DMS114 treated with DMSO at 0.1 percent for 48 hours (cell line): ENCODE measurements at regions not wholly inside any gene's neighbourhood (a gene's known extent, or its start where the extent isn't known, plus 50 kb on each side); places are given as distances from the start of the nearest gene placed in this dataset.

ENCODE experiments used
- DNase-seq: peaks from one replicate; lab custom pipeline; 2025; ENCODE audit not compliant: unreplicated experiment; lab: John Stamatoyannopoulos, UW

GRCh38 chr18:34591920-34592444 lies 118.1 kb upstream of the DTNA start:
- no peak for DNase-seq

GRCh38 chr18:34592481-34592880 lies 117.6 kb upstream of the DTNA start:
- no peak for DNase-seq

GRCh38 chr18:34592961-34593382 lies 117.1 kb upstream of the DTNA start:
- no peak for DNase-seq

GRCh38 chr18:34594266-34594665 lies 115.8 kb upstream of the DTNA start:
- DNase-seq: no peak

GRCh38 chr18:34595690-34596089 lies 114.4 kb upstream of the DTNA start:
- no peak for DNase-seq

GRCh38 chr18:34598120-34598635 lies 111.9 kb upstream of the DTNA start:
- DNase-seq: no peak

GRCh38 chr18:34600158-34600557 lies 109.9 kb upstream of the DTNA start:
- DNase-seq: no peak

GRCh38 chr18:34600874-34601656 lies 109.0 kb upstream of the DTNA start:
- DNase-seq: no peak

GRCh38 chr18:34604591-34604990 lies 105.5 kb upstream of the DTNA start:
- no peak for DNase-seq

GRCh38 chr18:34606851-34607250 lies 103.2 kb upstream of the DTNA start:
- DNase-seq: no peak

- DNase-seq: no peak
These were observed 102.0 kb upstream of the DTNA start for GRCh38 chr18:34608064-34608463.

- no peak for DNase-seq
These were observed 100.0 kb upstream of the DTNA start for GRCh38 chr18:34609986-34610648.

- DNase-seq: no peak
These were observed 98.2 kb upstream of the DTNA start for GRCh38 chr18:34611904-34612303.

- DNase-seq: no peak
These were observed 89.7 kb upstream of the DTNA start for GRCh38 chr18:34620258-34620861.

GRCh38 chr18:34623557-34623956 lies 86.5 kb upstream of the DTNA start:
- DNase-seq: no peak

- DNase-seq: no peak
These were observed 85.5 kb upstream of the DTNA start for GRCh38 chr18:34624551-34624950.

- DNase-seq: no peak
These were observed 83.5 kb upstream of the DTNA start for GRCh38 chr18:34626404-34627136.

- DNase-seq: no peak
These were observed 82.8 kb upstream of the DTNA start for GRCh38 chr18:34627137-34627920.

- DNase-seq: no peak
These were observed 78.8 kb upstream of the DTNA start for GRCh38 chr18:34631093-34631966.
